ENCODE measurements at regions not wholly inside any gene's neighbourhood (a gene's known extent, or its start where the extent isn't known, plus 50 kb on each side); places are given as distances from the start of the nearest gene placed in this dataset.

- DNase-seq (ENCODE audit: low read depth), result no peak
- H3K4me3 ChIP-seq (ENCODE audit: control insufficient read depth, low read depth, low read length), result no peak overlapping the region
- TF ChIP-seq, protein P1, sequence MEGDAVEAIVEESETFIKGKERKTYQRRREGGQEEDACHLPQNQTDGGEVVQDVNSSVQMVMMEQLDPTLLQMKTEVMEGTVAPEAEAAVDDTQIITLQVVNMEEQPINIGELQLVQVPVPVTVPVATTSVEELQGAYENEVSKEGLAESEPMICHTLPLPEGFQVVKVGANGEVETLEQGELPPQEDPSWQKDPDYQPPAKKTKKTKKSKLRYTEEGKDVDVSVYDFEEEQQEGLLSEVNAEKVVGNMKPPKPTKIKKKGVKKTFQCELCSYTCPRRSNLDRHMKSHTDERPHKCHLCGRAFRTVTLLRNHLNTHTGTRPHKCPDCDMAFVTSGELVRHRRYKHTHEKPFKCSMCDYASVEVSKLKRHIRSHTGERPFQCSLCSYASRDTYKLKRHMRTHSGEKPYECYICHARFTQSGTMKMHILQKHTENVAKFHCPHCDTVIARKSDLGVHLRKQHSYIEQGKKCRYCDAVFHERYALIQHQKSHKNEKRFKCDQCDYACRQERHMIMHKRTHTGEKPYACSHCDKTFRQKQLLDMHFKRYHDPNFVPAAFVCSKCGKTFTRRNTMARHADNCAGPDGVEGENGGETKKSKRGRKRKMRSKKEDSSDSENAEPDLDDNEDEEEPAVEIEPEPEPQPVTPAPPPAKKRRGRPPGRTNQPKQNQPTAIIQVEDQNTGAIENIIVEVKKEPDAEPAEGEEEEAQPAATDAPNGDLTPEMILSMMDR (conservative IDR thresholded peaks at IDR 0.05; ENCODE audit: control insufficient read depth, insufficient read depth, low read depth, low read length), result no peak
Measured at GRCh38 chr2:103815731-103816130, 1038.2 kb upstream of the POU3F3 start.

- DNase-seq (ENCODE audit: low read depth), result no peak
- no peak overlapping the region for H3K4me3 ChIP-seq (ENCODE audit: control insufficient read depth, low read depth, low read length)
- TF ChIP-seq, protein P1 (conservative IDR thresholded peaks at IDR 0.05; ENCODE audit: control insufficient read depth, insufficient read depth, low read depth, low read length), result no peak
Measured at GRCh38 chr2:103817746-103818145, 1036.2 kb upstream of the POU3F3 start.

DNA sequence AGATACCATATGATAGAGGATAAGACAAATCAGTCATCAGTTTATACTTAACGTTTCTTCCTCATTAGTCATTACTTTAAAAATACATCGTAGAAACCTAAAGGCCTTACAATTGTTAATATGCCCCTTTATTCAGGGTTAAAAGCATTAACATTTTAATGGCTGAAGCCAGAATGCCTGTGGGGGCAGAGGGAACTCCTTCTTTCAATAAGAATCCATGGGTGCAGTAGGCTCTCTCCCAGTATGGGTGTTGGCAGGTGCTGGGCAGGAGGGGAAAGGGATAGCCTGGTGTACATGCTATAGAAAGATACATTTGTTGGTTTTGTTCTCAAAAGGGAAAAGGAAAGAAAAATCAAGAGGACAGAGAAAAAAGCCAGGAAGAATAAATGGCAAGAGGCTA lies 1035.7 kb upstream of the POU3F3 start:
- TF ChIP-seq, protein P1 (conservative IDR thresholded peaks at IDR 0.05; ENCODE audit: control insufficient read depth, insufficient read depth, low read depth, low read length), result no peak
- H3K4me3 ChIP-seq (ENCODE audit: control insufficient read depth, low read depth, low read length), result no peak overlapping the region
- no peak for DNase-seq (ENCODE audit: low read depth)

DNA sequence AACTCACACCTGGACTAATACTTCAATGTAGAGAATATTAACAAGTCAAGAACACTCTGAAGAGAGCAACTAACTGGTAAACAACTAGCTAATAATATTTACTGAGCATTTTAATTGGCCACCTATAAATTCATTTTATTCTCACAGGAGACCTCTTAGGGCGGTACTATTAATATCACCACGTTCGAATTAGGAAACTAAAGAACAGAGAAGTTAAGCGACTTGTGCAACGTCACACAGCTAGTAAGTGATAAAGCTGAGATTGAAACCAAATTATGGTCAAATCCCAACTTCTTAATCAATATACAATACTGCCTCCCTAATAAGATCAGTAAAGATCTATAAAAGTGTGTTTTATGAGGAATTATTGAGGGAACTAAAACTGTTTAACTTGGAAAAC lies 1034.3 kb upstream of the POU3F3 start:
- DNase-seq (ENCODE audit: low read depth), result no peak
- TF ChIP-seq, protein P1 (conservative IDR thresholded peaks at IDR 0.05; ENCODE audit: control insufficient read depth, insufficient read depth, low read depth, low read length), result no peak
- no peak overlapping the region for H3K4me3 ChIP-seq (ENCODE audit: control insufficient read depth, low read depth, low read length)

DNA sequence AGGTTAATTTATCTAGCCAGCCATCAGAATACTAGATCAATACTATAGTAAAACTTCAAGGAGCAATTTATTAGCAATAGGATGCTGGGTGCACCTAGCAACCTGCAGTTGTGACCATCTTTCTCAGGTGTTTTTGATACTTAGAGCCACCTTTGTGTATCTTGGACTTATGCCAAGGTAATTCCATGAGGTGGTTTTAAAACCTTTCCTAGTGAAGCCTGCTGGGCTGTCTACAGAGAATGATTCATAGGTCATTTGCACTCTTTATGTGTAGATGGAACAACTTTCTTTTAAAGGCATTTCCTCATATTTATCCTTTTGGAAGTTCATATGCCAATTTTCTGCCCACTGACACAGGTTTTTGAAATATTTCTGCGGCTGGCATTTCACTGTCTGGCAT lies 1030.1 kb upstream of the POU3F3 start:
- no peak for DNase-seq (ENCODE audit: low read depth)
- TF ChIP-seq, protein P1 (conservative IDR thresholded peaks at IDR 0.05; ENCODE audit: control insufficient read depth, insufficient read depth, low read depth, low read length), result no peak
- H3K4me3 ChIP-seq (ENCODE audit: control insufficient read depth, low read depth, low read length), result no peak overlapping the region

- no peak overlapping the region for H3K4me3 ChIP-seq (ENCODE audit: control insufficient read depth, low read depth, low read length)
- TF ChIP-seq, protein P1 (conservative IDR thresholded peaks at IDR 0.05; ENCODE audit: control insufficient read depth, insufficient read depth, low read depth, low read length), result no peak
- no peak for DNase-seq (ENCODE audit: low read depth)
Measured at GRCh38 chr2:103847276-103847675, 1006.6 kb upstream of the POU3F3 start.

GRCh38 chr2:103859238-103859637 lies 994.7 kb upstream of the POU3F3 start:
- no peak overlapping the region for H3K4me3 ChIP-seq (ENCODE audit: control insufficient read depth, low read depth, low read length)
- TF ChIP-seq, protein P1 (conservative IDR thresholded peaks at IDR 0.05; ENCODE audit: control insufficient read depth, insufficient read depth, low read depth, low read length), result no peak

More at GRCh38 chr2:103859238-103859637, 994.7 kb upstream of the POU3F3 start:
- DNase-seq (ENCODE audit: low read depth), result no peak
